Uterus (tissue), 3 donors: ENCODE measurements at regions not wholly inside any gene's neighbourhood (a gene's known extent, or its start where the extent isn't known, plus 50 kb on each side); places are given as distances from the start of the nearest gene placed in this dataset.

ENCODE experiments used
- DNase-seq, 2 donors: peaks; one replicate each; pipeline ENCODE4 v3.0.0-alpha.2; 2019 to 2020
- H3K27ac ChIP-seq, 2 donors: fragments of 200-600 bp; sonication (generic); 1 replicate in 1 of 2; 2 replicates in 1 of 2; pipeline ENCODE4 v1.5.1; 2016 to 2018
- H3K27me3 ChIP-seq, 2 donors: fragments of 200-600 bp; sonication (generic); one replicate each; pipeline ENCODE4 v1.5.1; 2018 to 2019; ENCODE audit warnings: control low read depth in 1 of 2
- H3K36me3 ChIP-seq, 2 donors: fragments of 200-600 bp; sonication (generic); one replicate each; pipeline ENCODE4 v1.5.1; 2019; ENCODE audit warnings: control low read depth in 1 of 2
- H3K4me1 ChIP-seq, 2 donors: fragments of 200-600 bp; sonication (generic); one replicate each; pipeline ENCODE4 v1.5.1; 2018 to 2019; ENCODE audit warnings: control low read depth in 1 of 2
- H3K4me3 ChIP-seq, 2 donors: fragments of 200-600 bp; sonication (generic); 1 replicate in 1 of 2; 2 replicates in 1 of 2; pipeline ENCODE4 v1.5.1; 2018 to 2019; ENCODE audit warnings: mild to moderate bottlenecking in 1 of 2
- H3K9me3 ChIP-seq, 2 donors: fragments of 200-600 bp; sonication (generic); one replicate each; pipeline ENCODE4 v1.5.1; 2019; ENCODE audit warnings: control low read depth in 1 of 2
- CTCF ChIP-seq, 4 experiments: fragments of 200-600 bp in 2 of 4; fragments of 450-650 bp in 2 of 4; sonication (generic) in 2 of 4; IDR thresholded peaks; one replicate each; pipeline ENCODE4 v1.5.1; 2016 to 2019; ENCODE audit warnings: antibody characterized with exemption in 4 of 4, mild to moderate bottlenecking in 2 of 4, moderate library complexity in 1 of 4
- POLR2A ChIP-seq, 2 donors: fragments of 450-650 bp; IDR thresholded peaks; one replicate each; pipeline ENCODE4 v1.6.1; 2016; ENCODE audit warnings: antibody characterized with exemption in 2 of 2, mild to moderate bottlenecking in 1 of 2, moderate library complexity in 1 of 2
- intact Hi-C: fragments of 100-400 bp; cut with DNase I; formaldehyde crosslinking; loops from one replicate; pipeline ENCODE4 v1.15.1; 2023; ENCODE audit warnings: low total_unique reads
- donor health status: DM: yes; HTN: yes; CAD: no.

- H3K4me1 ChIP-seq = no peaks in the 10 kb centered on the region
- DNase-seq = no peak
- intact Hi-C loops = no loop called here
- no peaks in the 10 kb centered on the region for H3K36me3 ChIP-seq
- H3K4me3 ChIP-seq = no peak overlapping the region
- no peaks in the 10 kb centered on the region for H3K27me3 ChIP-seq
- H3K9me3 ChIP-seq = no peaks in the 10 kb centered on the region
- TF ChIP-seq CTCF (IDR thresholded peaks at IDR 0.05) = no peak
- no peak for TF ChIP-seq POLR2A (IDR thresholded peaks at IDR 0.05)
- H3K27ac ChIP-seq = no peak overlapping the region
These were observed 152.1 kb downstream of the UQCRFS1 start for GRCh38 chr19:29060813-29061364.

GRCh38 chr19:29056535-29056934 lies 156.4 kb downstream of the UQCRFS1 start:
- TF ChIP-seq POLR2A (IDR thresholded peaks at IDR 0.05) = no peak
- no peak for TF ChIP-seq CTCF (IDR thresholded peaks at IDR 0.05)
- Histone ChIP-seq H3K4me1 (no peaks in the 10 kb centered on the region), H3K9me3 (no peaks in the 10 kb centered on the region), H3K36me3 (no peaks in the 10 kb centered on the region), H3K27ac (no peak overlapping the region), H3K27me3 (no peaks in the 10 kb centered on the region), H3K4me3 (no peak overlapping the region)
- intact Hi-C loops = no loop called here
- no peak for DNase-seq

GRCh38 chr19:29054886-29055675 lies 157.9 kb downstream of the UQCRFS1 start:
- Histone ChIP-seq H3K27ac (no peak overlapping the region), H3K9me3 (no peaks in the 10 kb centered on the region), H3K4me1 (no peaks in the 10 kb centered on the region), H3K36me3 (no peaks in the 10 kb centered on the region), H3K27me3 (no peaks in the 10 kb centered on the region), H3K4me3 (no peak overlapping the region)
- no peak for DNase-seq
- intact Hi-C loops = no loop called here
- TF ChIP-seq POLR2A (IDR thresholded peaks at IDR 0.05) = no peak
- no peak for TF ChIP-seq CTCF (IDR thresholded peaks at IDR 0.05)

GRCh38 chr19:29048873-29049272 lies 164.1 kb downstream of the UQCRFS1 start:
- DNase-seq = no peak
- Histone ChIP-seq H3K9me3 (no peaks in the 10 kb centered on the region), H3K27ac (no peak overlapping the region), H3K36me3 (no peaks in the 10 kb centered on the region), H3K4me3 (no peak overlapping the region), H3K4me1 (no peaks in the 10 kb centered on the region), H3K27me3 (no peaks in the 10 kb centered on the region)
- intact Hi-C loops = no loop called here
- no peak for TF ChIP-seq POLR2A (IDR thresholded peaks at IDR 0.05)
- no peak for TF ChIP-seq CTCF (IDR thresholded peaks at IDR 0.05)

GRCh38 chr19:29045679-29046254 lies 167.2 kb downstream of the UQCRFS1 start:
- H3K36me3 ChIP-seq = no peaks in the 10 kb centered on the region
- no peaks in the 10 kb centered on the region for H3K4me1 ChIP-seq
- DNase-seq = no peak
- H3K9me3 ChIP-seq = no peaks in the 10 kb centered on the region
- no peak overlapping the region for H3K4me3 ChIP-seq
- TF ChIP-seq POLR2A (IDR thresholded peaks at IDR 0.05) (no peak), CTCF (IDR thresholded peaks at IDR 0.05) (no peak)
- no peak overlapping the region for H3K27ac ChIP-seq
- H3K27me3 ChIP-seq = no peaks in the 10 kb centered on the region
- intact Hi-C loops = no loop called here
